Activated CD4-positive, alpha-beta T cell treated with anti-CD3 and anti-CD28 coated beads, Interleukin-10, Interleukin-2, amounts not matched to agents 100 ng/mL and 50 ng/mL, durations not matched to agents 16 hours and 8 hours (primary cell): ENCODE measurements at regions not wholly inside any gene's neighbourhood (a gene's known extent, or its start where the extent isn't known, plus 50 kb on each side); places are given as distances from the start of the nearest gene placed in this dataset.

ENCODE experiments used
- DNase-seq: peaks from one replicate; pipeline ENCODE4 v3.0.0-alpha.2; 2020

DNA sequence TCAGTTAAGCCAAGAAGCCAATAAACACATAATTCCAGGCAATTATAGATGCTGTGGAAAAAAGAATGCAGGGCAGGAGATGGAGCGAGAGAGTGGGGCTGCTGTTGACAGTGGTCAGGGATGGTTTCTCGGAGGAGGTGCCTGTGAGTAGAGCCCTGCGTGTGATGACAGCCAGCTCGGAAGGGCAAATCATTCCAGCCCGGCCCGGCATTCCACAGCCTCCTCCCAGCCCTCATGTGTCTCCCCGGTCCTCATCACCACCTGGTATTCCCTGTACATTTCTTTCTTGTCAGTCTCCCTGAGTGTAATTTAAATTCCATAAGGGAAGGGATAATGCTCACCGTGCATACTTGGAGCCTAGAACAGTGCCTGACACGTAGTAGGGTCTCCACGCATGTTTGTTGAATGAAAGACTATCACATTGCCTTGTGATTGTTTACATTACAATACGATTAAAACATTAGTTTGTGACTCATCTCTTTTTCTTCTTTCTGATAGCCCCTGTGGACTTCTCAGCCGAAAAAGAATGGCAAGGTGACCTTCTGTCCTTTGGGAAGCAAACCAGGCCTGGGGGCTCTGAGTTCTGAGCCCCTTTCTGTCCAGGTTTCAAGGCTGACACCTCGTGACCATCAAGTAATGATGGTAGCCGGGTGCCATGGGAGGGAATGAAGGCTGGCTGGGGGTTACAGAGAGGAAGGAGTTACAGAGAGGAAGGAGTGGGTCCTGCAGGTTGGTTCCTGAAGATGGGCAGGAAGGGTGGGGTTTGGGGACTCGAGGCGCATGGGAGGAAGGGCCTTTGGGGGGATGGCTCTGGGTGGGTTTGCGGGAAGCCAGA lies 379.5 kb upstream of the SULF2 start:
- DNase-seq = no peak

DNA sequence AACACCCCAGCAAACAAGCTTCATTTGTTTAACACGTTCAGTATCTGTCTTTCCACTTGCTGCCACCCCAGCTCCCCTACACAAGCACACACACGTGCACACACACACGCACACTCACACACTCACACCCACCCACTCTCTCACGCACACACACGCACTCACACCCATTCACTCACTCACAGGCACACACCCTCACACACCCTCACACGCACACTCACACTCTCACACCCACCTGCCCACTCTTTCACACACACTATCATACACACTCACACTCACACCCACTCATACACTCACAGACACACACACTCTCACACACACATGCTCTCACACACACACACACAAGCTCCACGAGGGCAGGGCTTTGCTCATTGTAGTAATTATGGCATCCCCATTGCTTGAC lies 378.8 kb upstream of the SULF2 start:
- DNase-seq = no peak

DNA sequence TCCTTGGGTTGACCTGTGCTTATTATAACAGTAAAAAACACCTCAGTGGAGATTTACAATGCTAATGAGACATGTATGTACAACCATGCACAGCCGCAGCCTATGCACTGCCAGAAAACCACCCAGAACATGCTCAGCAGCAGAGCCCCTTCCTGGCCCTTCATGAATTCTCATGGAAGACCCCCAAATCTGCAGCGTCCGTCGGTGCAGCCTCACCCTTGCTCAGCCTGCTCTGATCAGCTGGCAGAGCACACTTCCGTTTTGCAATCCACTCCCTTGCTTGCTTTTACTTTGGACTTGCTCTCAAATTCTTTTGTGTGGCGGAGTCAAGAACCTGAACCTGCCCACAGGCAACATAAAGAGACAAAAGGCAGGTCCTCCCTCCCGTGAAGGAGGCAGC lies 378.2 kb upstream of the SULF2 start:
- DNase-seq = no peak

DNA sequence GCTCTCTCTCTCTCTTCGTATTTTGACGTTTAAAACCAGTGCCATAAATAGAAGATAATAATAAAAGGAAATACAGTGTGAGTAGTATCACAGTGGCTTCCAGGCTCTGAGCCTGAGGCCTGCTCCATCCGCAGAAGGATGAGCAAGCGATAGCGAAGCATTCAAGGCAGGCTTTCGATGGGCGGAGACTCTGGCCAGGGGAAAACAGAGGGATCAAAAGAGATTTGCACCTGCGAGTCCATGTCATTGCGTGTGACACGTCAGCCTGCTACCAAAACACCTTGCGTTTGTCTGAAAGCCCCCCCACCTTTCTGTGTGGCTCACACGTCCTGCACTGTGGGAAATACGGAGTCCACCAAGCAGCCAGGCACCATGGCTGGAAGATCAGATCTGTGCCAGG lies 377.3 kb upstream of the SULF2 start:
- no peak for DNase-seq

DNA sequence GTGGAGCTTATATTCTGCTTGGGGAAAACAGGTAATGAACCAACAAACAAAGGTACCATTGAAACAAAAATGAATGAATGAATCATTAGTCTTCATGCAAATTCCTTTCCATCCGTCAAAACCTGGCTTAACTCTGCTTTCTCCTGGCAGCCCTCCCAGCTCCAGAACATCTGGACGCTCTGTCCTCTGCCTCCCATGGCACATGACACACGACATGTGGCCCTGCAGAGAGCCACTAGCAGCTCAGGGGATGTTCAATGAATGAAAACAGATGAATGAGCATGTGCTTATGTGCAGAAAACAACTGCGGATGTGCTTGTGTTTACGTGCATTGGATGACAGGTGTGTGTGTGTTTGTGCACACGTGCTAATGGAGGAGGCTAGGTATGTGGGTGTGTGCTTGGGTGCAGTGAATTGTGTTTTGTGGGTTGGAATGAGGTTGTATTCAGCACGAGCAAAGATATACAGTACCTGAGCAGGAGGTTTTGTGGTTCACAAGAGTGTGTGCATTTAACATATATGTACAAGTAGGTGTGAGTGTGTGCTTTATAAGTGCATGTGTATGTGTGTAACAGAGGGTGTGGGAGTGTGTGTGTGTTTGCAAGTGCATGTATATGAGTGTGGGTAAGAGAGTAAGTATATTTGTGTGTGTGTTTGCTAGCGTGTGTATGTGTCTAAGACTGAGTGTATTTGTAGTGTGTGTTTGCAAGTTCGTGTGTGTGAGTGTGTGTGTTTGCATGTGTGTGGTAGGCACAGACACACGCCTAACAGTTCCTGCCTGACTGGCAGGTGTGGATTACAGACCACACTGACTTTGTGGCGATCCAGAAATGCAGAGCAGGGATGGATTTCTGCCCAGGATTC lies 374.1 kb upstream of the SULF2 start:
- no peak for DNase-seq

DNA sequence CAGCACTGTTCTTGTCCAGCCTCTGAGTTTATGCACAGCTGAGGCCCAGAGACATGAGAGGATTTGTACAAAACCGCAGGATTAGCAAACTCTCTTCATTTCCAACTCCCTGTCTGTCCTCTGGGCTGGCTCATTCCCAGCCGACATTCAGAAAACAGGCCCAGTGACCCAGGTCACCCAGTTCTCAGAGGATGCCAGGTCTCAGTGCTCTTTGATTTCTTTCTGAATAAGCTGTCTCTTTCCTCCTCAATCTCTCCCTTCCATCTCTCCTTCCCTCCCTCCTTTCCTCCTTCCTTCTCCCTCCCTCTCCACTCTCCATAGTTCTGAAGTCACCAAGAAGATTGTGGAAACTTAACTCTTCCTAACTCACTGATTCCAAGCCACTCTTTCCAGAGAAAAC lies 372.7 kb upstream of the SULF2 start:
- no peak for DNase-seq

DNA sequence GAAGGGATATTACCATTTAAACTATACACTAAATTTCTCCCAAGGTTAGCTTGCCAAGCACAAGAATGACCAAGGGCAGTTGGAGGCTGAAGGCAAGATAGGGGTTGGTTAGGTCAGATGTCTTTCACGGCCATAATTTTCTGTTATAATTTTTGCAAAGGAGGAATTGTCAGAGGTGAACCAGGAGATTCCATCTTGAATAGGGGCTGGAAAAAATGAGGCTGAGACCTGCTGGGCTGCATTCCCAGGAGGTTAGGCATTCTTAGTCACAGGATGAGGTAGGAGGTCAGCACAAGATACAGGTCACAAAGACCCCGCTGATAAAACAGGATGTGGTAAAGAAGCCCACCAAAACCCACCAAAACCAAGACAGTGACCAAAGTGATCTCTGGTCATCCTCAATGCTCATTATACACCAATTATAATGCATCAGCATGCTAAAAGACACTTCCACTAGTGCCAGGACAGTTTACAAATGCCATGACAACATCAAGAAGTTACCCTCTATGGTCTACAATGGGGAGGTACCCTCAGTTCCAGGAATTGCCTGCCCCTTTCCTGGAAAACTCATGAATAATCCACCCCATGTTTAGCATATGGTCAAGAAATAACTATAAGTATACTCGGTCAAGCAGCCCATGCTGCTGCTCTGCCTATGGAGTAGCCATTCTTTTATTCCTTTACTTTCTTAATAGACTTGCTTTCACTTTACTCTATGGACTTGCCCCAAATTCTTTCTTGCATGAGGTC lies 371.8 kb upstream of the SULF2 start:
- no peak for DNase-seq

DNA sequence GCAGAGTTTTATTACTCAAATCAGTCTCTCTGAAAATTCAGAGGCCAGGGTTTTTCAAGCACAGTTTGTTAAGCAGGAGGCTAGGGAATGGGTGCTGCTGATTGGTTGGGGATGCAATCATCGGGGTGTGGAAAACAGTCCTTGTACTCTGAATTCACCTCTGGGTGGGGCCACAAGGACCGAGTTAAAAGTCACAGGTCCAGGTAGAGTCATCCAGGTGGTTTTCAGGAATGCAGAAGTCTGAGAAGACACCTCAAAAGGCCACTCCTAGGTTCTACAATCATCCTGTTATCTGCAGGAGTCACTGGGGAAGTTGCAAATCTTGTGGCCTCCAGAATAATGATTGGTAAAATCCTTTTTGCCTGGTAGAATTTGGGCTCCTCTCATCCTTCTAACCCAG lies 371.2 kb upstream of the SULF2 start:
- DNase-seq = no peak

DNA sequence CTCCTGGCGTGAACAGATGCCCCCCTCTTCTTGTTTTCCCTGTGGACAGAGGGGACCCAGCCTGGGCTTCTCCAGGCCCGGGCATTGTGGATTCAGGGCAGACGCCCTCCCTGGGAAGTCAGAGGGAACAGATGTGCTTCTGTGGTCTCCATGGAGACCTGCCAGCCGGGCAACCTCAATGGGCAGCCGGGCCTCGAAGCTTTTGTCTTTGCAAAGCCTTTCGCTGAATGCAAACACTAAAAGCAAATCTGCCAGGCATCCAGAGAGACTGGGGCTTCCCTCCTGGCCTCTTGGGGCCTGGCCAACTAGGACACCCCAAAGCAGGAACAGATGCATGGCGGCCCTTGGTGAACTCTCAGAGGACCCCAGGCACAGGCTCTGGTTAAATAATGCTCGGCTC lies 370.0 kb upstream of the SULF2 start:
- no peak for DNase-seq

DNA sequence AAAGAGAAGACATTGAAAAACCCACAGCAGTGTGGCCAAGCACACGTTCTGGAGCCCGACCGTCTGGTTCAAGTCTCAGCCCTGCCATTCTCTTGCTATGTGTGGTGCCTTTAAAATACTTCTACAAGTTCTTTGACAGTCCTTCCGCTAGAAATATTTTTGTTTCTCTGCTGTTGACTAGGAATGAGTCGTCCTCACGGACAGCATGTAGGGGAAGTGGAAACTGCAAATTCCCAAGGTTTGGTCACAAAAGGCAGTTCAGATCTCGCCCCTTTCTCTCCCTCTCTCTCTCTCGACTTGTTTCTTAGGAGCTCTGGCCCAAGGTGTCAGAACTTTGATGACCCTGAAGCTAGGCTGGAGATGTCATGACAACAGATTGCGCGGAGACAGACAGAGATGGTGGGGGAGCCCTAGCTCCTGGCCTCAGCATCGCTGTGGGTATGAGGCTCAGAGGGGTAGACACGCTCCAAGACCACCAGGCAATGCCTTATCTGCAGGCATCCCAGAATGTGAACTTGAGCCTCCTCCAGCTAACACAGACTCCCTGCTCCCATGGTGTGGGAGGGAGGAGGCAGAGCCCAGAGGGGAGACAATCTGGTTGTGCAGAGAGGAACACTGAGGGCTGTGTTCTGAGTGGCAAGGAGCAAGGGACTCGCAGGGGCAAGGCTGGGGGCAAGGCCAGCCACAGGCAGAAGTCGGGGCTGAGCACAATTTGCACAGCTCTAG lies 368.9 kb upstream of the SULF2 start:
- no peak for DNase-seq

DNA sequence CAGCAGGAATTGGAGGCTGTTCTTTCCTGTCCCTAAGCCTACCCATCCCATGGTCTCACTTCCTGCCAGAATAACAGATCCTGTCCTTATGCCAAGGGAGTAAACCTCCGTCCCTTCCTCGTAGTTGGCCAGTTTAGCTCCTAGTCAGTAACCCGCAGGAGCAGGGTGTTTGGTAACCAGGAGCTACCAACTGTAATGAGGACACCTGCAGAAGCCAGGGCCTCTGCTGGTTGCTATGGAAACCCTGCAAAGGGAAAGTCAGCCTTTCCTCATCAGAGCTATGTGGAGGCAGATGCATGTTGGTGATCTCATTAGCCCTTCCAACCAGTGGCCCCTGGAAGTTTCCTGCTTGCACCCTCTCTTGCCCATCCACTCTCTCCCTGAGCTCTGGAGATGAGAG lies 368.2 kb upstream of the SULF2 start:
- no peak for DNase-seq

DNA sequence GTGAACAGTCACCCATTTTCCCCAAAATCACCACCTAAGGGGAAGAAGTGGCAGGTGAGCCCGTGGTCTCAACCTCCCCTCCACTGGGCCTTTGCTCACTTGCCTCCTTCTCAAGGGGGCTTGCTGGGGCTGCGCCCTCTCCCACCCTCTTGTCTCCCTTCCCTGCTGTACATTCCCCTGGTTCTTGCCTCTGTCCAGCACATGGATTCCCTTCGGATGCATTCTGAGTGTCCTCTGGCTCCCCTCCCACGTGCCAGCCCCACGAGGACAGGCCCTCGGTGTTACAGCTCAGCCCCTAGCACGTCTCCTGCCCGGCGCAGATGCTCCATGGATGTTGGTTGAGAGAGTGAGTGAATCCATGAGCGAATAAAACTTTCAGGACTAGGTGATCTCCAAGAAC lies 367.8 kb upstream of the SULF2 start:
- no peak for DNase-seq

DNA sequence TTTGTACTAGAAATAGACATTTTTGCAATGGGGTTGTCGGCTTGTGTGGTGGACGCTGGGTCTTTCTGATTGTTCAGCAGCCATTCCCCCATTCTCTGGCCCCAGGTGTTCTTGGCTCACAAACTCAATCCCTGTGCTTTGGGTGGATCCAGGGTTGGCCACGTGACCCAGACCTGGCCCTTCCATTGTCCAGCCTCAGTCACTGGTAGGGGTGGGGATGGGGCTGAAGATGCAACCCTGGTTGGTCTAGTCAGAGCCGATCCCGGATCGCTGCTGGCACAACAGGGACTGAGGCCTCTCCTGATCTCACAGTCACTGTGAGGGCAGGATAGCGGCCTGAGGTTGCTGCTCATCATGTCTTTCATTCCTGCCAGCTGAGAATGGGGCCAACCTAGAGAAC lies 365.3 kb upstream of the SULF2 start:
- no peak for DNase-seq

DNA sequence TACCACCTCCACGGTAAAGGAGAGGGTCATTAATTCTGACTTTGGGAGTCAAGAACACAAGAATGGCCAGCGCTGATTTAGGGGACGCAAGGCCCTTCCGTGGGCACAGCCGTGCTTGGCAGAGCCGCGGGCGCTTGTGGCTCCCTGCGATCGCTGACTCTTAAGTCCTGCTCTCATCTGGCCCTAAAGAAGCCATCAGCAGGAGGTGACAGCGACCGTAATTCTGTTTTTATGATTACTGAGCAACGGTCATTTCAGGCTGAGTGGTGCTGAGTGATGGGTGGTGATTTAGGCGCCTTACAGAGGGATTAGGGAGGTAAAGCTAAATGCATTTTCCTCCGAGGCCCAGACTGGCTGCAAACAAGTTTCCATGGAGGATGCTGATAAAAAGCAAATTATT lies 364.6 kb upstream of the SULF2 start:
- no peak for DNase-seq

DNA sequence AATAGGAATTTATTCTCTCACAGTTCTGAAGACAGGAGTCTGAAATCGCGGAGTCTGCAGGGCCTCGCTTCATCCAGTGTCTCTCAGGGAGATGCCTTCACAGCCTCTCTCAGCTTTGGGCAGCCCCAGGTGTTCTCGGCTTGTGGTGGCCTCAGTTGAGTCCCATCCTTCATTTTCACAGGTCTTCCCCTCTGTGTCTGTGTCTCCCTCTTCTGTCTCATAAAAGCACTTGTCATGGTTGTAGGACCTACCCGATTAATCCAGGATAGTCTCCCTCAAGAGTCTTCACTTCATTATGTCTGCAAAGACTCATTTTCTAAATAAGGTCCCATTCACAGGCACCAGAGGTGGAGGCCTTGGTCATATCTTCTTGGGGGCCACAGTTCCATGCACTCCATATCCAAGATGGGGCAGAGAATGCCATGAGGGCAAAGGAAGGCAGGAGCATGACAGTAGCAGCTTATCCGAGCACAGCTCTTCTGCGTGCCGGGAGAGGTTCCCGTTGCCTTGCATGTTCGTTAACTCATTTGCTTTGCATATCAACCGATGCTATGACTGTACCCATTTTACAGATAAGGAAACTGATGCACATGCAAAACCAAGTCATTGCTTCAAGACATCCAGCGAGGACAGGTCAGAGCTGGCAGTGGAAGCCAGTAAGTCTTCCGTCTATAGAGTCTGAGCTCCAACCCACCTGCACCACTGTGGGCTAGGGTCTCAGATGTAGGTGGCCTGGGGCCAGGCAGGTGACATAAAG lies 363.8 kb upstream of the SULF2 start:
- DNase-seq = no peak

DNA sequence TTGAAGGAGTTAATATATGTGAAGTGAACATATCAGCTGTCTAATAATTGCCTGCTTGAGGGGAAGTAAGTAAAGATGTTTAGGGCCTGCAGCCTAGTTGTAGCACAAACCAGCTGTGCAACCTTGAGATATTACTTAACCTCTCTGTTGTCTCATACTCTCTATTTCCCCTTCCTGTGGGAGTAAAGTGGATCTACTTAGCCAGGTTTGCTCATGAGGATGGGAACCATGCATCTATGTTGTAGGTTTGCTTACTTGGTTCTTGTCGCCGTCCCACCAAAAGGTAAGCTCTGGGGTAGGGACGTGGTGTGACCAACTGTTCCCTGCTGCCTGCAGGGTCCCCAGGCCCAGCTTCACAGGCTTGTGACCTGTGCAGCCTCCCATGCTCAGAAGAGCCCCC lies 362.7 kb upstream of the SULF2 start:
- DNase-seq = no peak

DNA sequence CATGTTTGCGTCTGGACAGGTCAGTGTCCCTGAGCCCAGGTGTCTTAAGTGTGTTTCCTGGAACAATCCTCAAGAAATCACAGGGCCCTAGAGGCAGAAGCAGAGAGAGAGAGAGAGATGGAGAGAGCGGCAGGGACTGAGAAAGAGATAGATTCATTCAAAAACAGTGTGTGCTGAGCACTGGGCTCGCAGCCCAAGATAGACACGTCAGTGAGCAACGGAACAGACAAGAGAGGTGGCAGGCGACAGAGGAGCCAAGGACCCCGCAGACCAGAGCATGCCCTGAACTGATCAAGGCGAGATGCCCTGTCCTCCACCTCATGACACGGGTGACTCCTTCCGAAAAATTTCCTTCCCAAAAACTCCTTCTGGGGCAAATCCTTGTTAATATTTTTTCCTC lies 362.0 kb upstream of the SULF2 start:
- no peak for DNase-seq

DNA sequence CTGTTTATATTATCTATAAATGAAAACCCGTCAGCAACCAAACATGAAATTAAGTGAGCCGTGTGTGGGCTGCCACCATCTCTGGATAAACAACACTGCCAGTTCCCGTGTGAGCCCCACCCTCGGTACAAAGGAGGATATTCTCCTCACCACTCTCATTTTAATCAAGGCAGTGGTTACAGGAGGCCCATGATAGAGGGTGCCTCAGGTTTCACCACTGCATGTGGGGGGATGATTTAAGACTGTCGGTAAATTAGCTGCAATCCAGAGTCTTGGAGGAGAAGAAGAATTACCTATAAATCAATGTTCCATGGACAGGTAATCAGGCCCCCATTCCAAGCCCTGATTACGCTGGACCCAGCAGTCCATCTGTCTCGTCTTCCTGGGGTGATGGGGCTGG lies 361.6 kb upstream of the SULF2 start:
- DNase-seq = no peak

DNA sequence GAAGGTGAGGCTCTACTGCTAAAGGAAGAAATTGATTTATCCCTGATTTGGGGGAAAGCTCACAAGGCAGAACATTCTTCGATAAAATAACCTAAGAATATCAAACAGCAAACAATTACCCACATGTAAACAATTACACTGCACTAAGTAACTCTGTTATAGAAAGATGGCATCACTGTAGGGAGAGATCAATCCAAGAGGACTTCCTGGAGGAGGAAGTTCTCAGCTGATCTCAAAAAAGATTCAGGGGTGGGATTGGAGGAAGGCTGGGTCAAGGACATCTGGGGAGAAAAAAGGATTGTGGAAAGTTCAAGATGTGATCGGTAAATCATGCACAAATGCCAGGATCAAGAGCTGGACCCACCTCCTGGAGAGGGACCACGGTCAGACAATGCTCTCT lies 361.0 kb upstream of the SULF2 start:
- DNase-seq = no peak

DNA sequence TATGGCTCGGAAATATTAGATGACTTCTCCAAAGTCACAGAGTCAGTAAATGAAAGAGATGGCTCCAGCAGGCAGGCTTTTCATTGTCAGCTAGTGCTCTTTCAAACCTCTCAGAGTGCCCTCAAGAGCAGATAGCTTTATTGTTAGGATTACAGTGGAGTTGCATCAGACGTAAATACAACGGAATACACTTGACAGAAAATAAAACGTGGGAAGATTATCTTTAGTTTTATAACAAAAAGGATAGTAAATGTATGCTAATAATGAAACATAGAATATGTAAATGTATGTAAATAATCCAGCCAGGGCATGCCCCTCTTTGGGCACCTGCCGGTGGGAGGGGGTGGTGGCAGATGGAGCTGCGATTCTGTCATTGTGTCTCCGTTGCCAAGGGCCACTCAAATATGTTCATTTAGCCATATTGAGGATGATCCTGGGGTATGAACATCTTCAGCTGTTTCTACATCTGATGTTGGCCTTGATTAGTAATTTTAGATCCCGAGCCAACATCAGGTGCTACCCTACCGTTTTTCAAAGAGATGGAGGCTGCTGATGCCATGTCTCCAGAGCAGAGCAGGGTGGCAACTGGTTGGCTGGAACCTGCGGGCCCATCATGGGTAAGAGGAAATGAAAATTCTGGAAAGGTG lies 358.3 kb upstream of the SULF2 start:
- no peak for DNase-seq

DNA sequence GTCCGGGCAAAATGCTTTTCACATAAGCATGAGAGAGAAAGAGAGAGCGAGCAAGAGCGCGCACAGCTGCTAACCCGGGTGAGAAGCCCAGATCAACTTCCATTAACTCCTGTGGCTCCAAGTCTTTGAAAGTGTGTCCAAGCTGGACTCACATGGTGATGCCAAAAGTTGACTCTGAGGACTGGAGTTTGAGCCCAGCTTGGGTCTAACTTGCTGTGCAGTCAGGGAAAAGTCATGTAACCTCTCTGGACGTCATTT lies 357.2 kb upstream of the SULF2 start:
- no peak for DNase-seq
